OCI-LY7 (cell line): ENCODE measurements at regions not wholly inside any gene's neighbourhood (a gene's known extent, or its start where the extent isn't known, plus 50 kb on each side); places are given as distances from the start of the nearest gene placed in this dataset.

Experiments
- BruUV-seq: library from RNA; stranded (reverse); fragments of 400-500 nt; replicated peaks from 2 replicates; lab custom pipeline; 2021; lab: Mats Ljungman, UMichigan
- CTCF ChIA-PET: fragments of 300-600 bp; sonication (Branson Sonifier 250); formaldehyde crosslinking; loops from one replicate; lab custom pipeline; 2022; ENCODE audit warnings: antibody characterized with exemption; ENCODE audit not compliant: unreplicated experiment; lab: Charles Lee
- POLR2A ChIA-PET: fragments of 300-600 bp; sonication (Branson Sonifier 250); formaldehyde crosslinking; loops from one replicate; lab custom pipeline; 2022; ENCODE audit warnings: antibody characterized with exemption; lab: Charles Lee
- DNase-seq: peaks from one replicate; pipeline ENCODE4 v3.0.0-alpha.2; 2015; ENCODE audit warnings: low spot score
- H2AFZ ChIP-seq: fragments of 200-600 bp; sonication (generic), shearing (Covaris generic); 2 replicates; pipeline ENCODE4 v1.6.1; 2014; ENCODE audit warnings: mild to moderate bottlenecking, antibody characterized with exemption, low read length, moderate library complexity
- H3K27ac ChIP-seq: fragments of 200-600 bp; sonication (generic); 2 replicates; pipeline ENCODE4 v1.5.1; 2014; ENCODE audit warnings: mixed run types, low read depth, mild to moderate bottlenecking, moderate library complexity, low read length, inconsistent platforms; ENCODE audit not compliant: poor library complexity, severe bottlenecking
- H3K36me3 ChIP-seq: fragments of 200-600 bp; sonication (generic); 2 replicates; pipeline ENCODE4 v1.6.1; 2014; ENCODE audit warnings: mild to moderate bottlenecking, antibody characterized with exemption, low read length, moderate library complexity, mixed read lengths; ENCODE audit not compliant: insufficient read depth
- H3K4me1 ChIP-seq: fragments of 200-600 bp; sonication (generic); 2 replicates; pipeline ENCODE4 v1.5.1; 2014; ENCODE audit warnings: mild to moderate bottlenecking, low read length; ENCODE audit not compliant: insufficient read depth, poor library complexity, severe bottlenecking
- H3K4me2 ChIP-seq: fragments of 200-600 bp; sonication (generic); 2 replicates; pipeline ENCODE4 v1.6.1; 2014; ENCODE audit warnings: mild to moderate bottlenecking, low read length
- H3K4me3 ChIP-seq: fragments of 200-600 bp; sonication (generic); 2 replicates; pipeline ENCODE4 v1.5.1; 2014; ENCODE audit warnings: mild to moderate bottlenecking, low read depth, low read length; ENCODE audit not compliant: poor library complexity, severe bottlenecking
- H3K79me2 ChIP-seq: fragments of 200-600 bp; sonication (generic); 2 replicates; pipeline ENCODE4 v1.6.1; 2016; ENCODE audit warnings: low read depth, mild to moderate bottlenecking, low read length, moderate library complexity, mixed read lengths; ENCODE audit not compliant: insufficient read depth
- H3K9me2 ChIP-seq: fragments of 200-600 bp; sonication (generic); 2 replicates; pipeline ENCODE4 v1.6.1; 2016; ENCODE audit warnings: mild to moderate bottlenecking, low read length, mixed read lengths; ENCODE audit not compliant: insufficient read depth
- H3K9me3 ChIP-seq: fragments of 200-600 bp; sonication (generic); 2 replicates; pipeline ENCODE4 v1.6.1; 2014; ENCODE audit warnings: mild to moderate bottlenecking, mixed run types, low read length, mixed read lengths
- H4K20me1 ChIP-seq: fragments of 200-600 bp; sonication (generic); 2 replicates; pipeline ENCODE4 v1.6.1; 2014; ENCODE audit warnings: mild to moderate bottlenecking, antibody characterized with exemption, low read length, moderate library complexity, mixed read lengths; ENCODE audit not compliant: insufficient read depth
- CTCF ChIP-seq: fragments of 200-600 bp; sonication (generic); conservative IDR thresholded peaks from 2 replicates; pipeline ENCODE4 v1.5.1; 2014; ENCODE audit warnings: mild to moderate bottlenecking, antibody characterized with exemption, low read length, moderate library complexity, mixed read lengths
- EZH2phosphoT487 ChIP-seq: fragments of 200-600 bp; sonication (generic); IDR thresholded peaks from 2 replicates; pipeline ENCODE4 v1.6.1; 2018; ENCODE audit warnings: low read depth, borderline replicate concordance, mild to moderate bottlenecking, mixed run types, antibody characterized with exemption, low read length, moderate library complexity, mixed read lengths
- intact Hi-C: fragments of 100-400 bp; cut with micrococcal nuclease; formaldehyde crosslinking; loops from one replicate; pipeline ENCODE4 v1.10.0; 2022; ENCODE audit not compliant: unreplicated experiment

GRCh38 chr19:28022506-28022905, 1190.4 kb downstream of the UQCRFS1 start:
- no TSS peak for BruUV-seq
- no peak overlapping the region for H3K4me3 ChIP-seq
- no peaks in the 10 kb centered on the region for H3K36me3 ChIP-seq
- CTCF ChIA-PET: no interaction called here
- intact Hi-C loops: no loop called here
- H2AFZ ChIP-seq: no peak overlapping the region
- no peaks in the 10 kb centered on the region for H3K9me3 ChIP-seq
- H3K4me1 ChIP-seq: no peaks in the 10 kb centered on the region
- no peak overlapping the region for H3K27ac ChIP-seq
- POLR2A ChIA-PET: no interaction called here
- H3K79me2 ChIP-seq: no peaks in the 10 kb centered on the region
- H3K4me2 ChIP-seq: no peak overlapping the region
- DNase-seq: no peak
- H3K9me2 ChIP-seq: no peaks in the 10 kb centered on the region
- TF ChIP-seq CTCF: no peak
- TF ChIP-seq EZH2phosphoT487: no peak
- H4K20me1 ChIP-seq: no peaks in the 10 kb centered on the region

- Histone ChIP-seq H3K79me2 (no peaks in the 10 kb centered on the region), H3K4me3 (no peak overlapping the region), H3K4me2 (no peak overlapping the region), H3K9me3 (no peaks in the 10 kb centered on the region), H3K36me3 (no peaks in the 10 kb centered on the region), H3K4me1 (no peaks in the 10 kb centered on the region), H4K20me1 (no peaks in the 10 kb centered on the region), H3K9me2 (no peaks in the 10 kb centered on the region), H3K27ac (no peak overlapping the region), H2AFZ (no peak overlapping the region)
- intact Hi-C loops: no loop called here
- no peak for DNase-seq
- TF ChIP-seq CTCF (no peak), EZH2phosphoT487 (no peak)
- ChIA-PET POLR2A (interaction anchor here (0.6 kb wide), 1 partner anchor 835 kb away, joined by 3 read pairs; no protein-coding TSS in a partner anchor), CTCF (no interaction called here)
- no TSS peak for BruUV-seq
Measured at GRCh38 chr19:28021259-28022185, 1191.4 kb downstream of the UQCRFS1 start.

DNA sequence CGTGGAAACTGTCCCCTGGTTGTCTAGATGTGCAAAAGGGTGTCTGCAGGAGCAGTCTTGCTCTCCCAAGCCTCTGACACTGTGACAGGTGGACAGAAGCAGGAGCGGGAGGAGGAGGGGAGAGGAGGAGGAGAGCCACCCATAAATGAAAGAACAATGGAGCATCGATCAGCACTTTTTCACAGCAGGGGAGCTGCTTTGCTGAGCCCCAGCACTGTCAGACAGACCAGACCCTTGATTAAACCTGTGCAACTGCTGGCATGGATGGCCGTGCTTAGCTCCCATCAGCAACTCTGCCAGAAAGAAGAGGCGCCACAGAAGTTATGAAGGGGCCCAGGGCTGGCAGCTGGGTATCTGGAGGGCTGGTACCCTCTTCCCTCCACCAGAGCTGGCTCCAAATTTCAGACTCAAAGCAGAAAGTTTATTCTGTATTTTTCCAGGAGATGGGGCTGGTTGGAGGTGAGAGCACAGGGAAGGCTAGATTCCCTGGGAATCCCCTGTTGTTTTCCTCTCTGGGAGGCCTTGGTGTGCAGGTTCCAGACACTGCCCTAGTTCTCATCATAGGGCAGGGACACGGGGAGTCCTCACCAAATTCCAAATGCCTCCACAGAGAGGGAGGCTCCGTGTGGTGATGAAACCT, 1192.2 kb downstream of the UQCRFS1 start:
- Histone ChIP-seq H3K79me2 (no peaks in the 10 kb centered on the region), H3K36me3 (no peaks in the 10 kb centered on the region), H3K9me2 (no peaks in the 10 kb centered on the region), H3K9me3 (no peaks in the 10 kb centered on the region), H2AFZ (no peak overlapping the region), H3K27ac (no peak overlapping the region), H4K20me1 (no peaks in the 10 kb centered on the region), H3K4me1 (no peaks in the 10 kb centered on the region), H3K4me3 (no peak overlapping the region), H3K4me2 (no peak overlapping the region)
- DNase-seq: no peak
- TF ChIP-seq EZH2phosphoT487 (no peak), CTCF (no peak)
- POLR2A ChIA-PET: interaction anchor here (0.6 kb wide), 1 partner anchor 836 kb away, joined by 3 read pairs; no protein-coding TSS in a partner anchor
- intact Hi-C loops: no loop called here
- no TSS peak for BruUV-seq
- CTCF ChIA-PET: no interaction called here
